Spleen (tissue), 7 donors: ENCODE measurements at regions not wholly inside any gene's neighbourhood (a gene's known extent, or its start where the extent isn't known, plus 50 kb on each side); places are given as distances from the start of the nearest gene placed in this dataset.

ENCODE experiments used
- CTCF ChIP-seq, 11 experiments: fragments of 200-600 bp in 7 of 11; fragments of 450-650 bp in 4 of 11; sonication (generic) in 4 of 11; IDR thresholded peaks in 8 of 11; conservative IDR thresholded peaks in 3 of 11; 1 replicate in 7 of 11; 2 replicates in 4 of 11; pipeline versions ENCODE4 v1.4.0 to v1.8.0; 2016 to 2021; ENCODE audit warnings: antibody characterized with exemption in 11 of 11, inconsistent platforms in 4 of 11, mild to moderate bottlenecking in 1 of 11
- POLR2A ChIP-seq, 3 donors: fragments of 450-650 bp; IDR thresholded peaks; one replicate each; pipeline ENCODE4 v1.5.1; 2017; ENCODE audit warnings: antibody characterized with exemption in 3 of 3, mild to moderate bottlenecking in 1 of 3
- donor health status: DM: no; HTN: no; CAD: no; lungs with moderate emphysema.
- donor health status: DM: no; HTN: no; CAD: no.
- donor health status: DM: no; HTN: no; CAD: no.

GRCh38 chr15:95162967-95163531, 931.7 kb downstream of the MCTP2 start:
- TF ChIP-seq CTCF (IDR thresholded peaks at IDR 0.05 in 8 of 11, conservative IDR thresholded peaks at IDR 0.05 in 3 of 11) (no peak), POLR2A (IDR thresholded peaks at IDR 0.05) (no peak)
